HepG2 (cell line): ENCODE measurements at regions not wholly inside any gene's neighbourhood (a gene's known extent, or its start where the extent isn't known, plus 50 kb on each side); places are given as distances from the start of the nearest gene placed in this dataset.

Source experiments
- ATAC-seq: fragments of 200-7000 bp; cut with Tn5 transposase; 3 replicates; pipeline ENCODE4 v1.9.1; 2020; ENCODE audit warnings: mild to moderate bottlenecking, moderate library complexity
- BruUV-seq: library from RNA; stranded (reverse); fragments of 400-500 nt; replicated peaks from 2 replicates; lab custom pipeline; 2021; lab: Mats Ljungman, UMichigan
- CTCF ChIA-PET: fragments of 300-600 bp; formaldehyde crosslinking; extraction: SDS; loops from one replicate; lab custom pipeline; 2021; ENCODE audit warnings: low total read pairs, inconsistent platforms, low intra/inter-chr PET ratio; lab: Yijun Ruan, JAX
- POLR2A ChIA-PET: fragments of 350-600 bp; sonication (Branson Sonifier 250); formaldehyde crosslinking; loops from one replicate; lab custom pipeline; 2020; ENCODE audit warnings: antibody characterized with exemption, inconsistent platforms; lab: Yijun Ruan, JAX
- DNase-seq: peaks from one replicate; pipeline ENCODE4 v3.0.0-alpha.2; 2015; ENCODE audit warnings: low spot score
- FAIRE-seq: peaks from 3 replicates; lab custom pipeline; 2011; peaks lifted over from hg19 to GRCh38; lab: Jason Lieb, UNC
- H2AFZ ChIP-seq: one replicate; pipeline ENCODE4 v1.6.1; 2011; ENCODE audit warnings: low read length, inconsistent platforms
- H3K27ac ChIP-seq: fragments of 300-600 bp; 3 replicates; pipeline ENCODE4 v1.8.0; 2011; ENCODE audit warnings: mixed run types, mild to moderate bottlenecking, mixed read lengths, low read length, inconsistent platforms; ENCODE audit not compliant: insufficient read depth; ENCODE audit errors: extremely low read length
- H3K27me3 ChIP-seq, 2 experiments: fragments of 200-600 bp in 1 of 2; 2 replicates in 1 of 2; 3 replicates in 1 of 2; pipeline versions ENCODE4 v1.6.0 to v1.8.0; 2011; ENCODE audit warnings: low read length in 2 of 2, mild to moderate bottlenecking in 2 of 2, moderate library complexity in 2 of 2, inconsistent platforms in 1 of 2; ENCODE audit not compliant: insufficient read depth in 2 of 2, control insufficient read depth in 1 of 2
- H3K36me3 ChIP-seq, 2 experiments: fragments of 200-600 bp in 1 of 2; replicated peaks in 1 of 2; 2 replicates in 1 of 2; 3 replicates in 1 of 2; pipeline versions ENCODE4 v1.5.1 to v1.8.0; 2011; ENCODE audit warnings: low read length in 2 of 2, inconsistent platforms in 1 of 2; ENCODE audit not compliant: insufficient read depth in 2 of 2, control insufficient read depth in 1 of 2
- H3K4me1 ChIP-seq: 2 replicates; pipeline ENCODE4 v1.5.1; 2012; ENCODE audit warnings: low read length, inconsistent platforms; ENCODE audit not compliant: insufficient read depth
- H3K4me2 ChIP-seq: 2 replicates; pipeline ENCODE4 v1.6.0; 2011; ENCODE audit warnings: low read depth, low read length, inconsistent platforms
- H3K4me3 ChIP-seq, 3 experiments: fragments of 200-600 bp in 1 of 3; sonication (generic), shearing (Covaris generic) in 1 of 3; replicated peaks in 1 of 3; 2 replicates each; pipeline ENCODE4 v1.5.1; 2011 to 2016; ENCODE audit warnings: low read length in 3 of 3, inconsistent platforms in 2 of 3, low read depth in 2 of 3, mild to moderate bottlenecking in 2 of 3, control low read depth in 1 of 3, mixed read lengths in 1 of 3; ENCODE audit not compliant: insufficient read depth in 1 of 3
- H3K79me2 ChIP-seq: one replicate; pipeline ENCODE4 v1.6.1; 2011; ENCODE audit warnings: low read length, inconsistent platforms; ENCODE audit not compliant: insufficient read depth
- H3K9ac ChIP-seq: 2 replicates; pipeline ENCODE4 v1.6.0; 2011; ENCODE audit warnings: mild to moderate bottlenecking, low read depth, low read length, inconsistent platforms; ENCODE audit not compliant: insufficient read depth
- H3K9me3 ChIP-seq: 2 replicates; pipeline ENCODE4 v1.5.1; 2012; ENCODE audit warnings: mild to moderate bottlenecking, low read length
- H4K20me1 ChIP-seq: 2 replicates; pipeline ENCODE4 v1.6.0; 2011; ENCODE audit warnings: inconsistent platforms, mild to moderate bottlenecking, low read length, moderate library complexity; ENCODE audit not compliant: insufficient read depth
- CENPT ChIP-seq: sonication (generic); formaldehyde crosslinking; IDR thresholded peaks from 2 replicates; pipeline ENCODE4 v1.8.0; 2022; ENCODE audit warnings: low read depth, mild to moderate bottlenecking, moderate library complexity, missing genetic modification reagents
- EHMT2 ChIP-seq: fragments of 200-600 bp; sonication (generic); IDR thresholded peaks from 2 replicates; pipeline ENCODE4 v1.7.0; 2017; ENCODE audit warnings: antibody characterized with exemption, low read depth, low read length, borderline replicate concordance
- EZH2 ChIP-seq: conservative IDR thresholded peaks from 2 replicates; pipeline ENCODE4 v1.6.1; 2012; ENCODE audit warnings: mild to moderate bottlenecking, low read depth, low read length, moderate library complexity
- MED8 ChIP-seq: sonication (generic); formaldehyde crosslinking; IDR thresholded peaks from 2 replicates; pipeline ENCODE4 v1.8.1; 2023; ENCODE audit warnings: mild to moderate bottlenecking, missing genetic modification reagents; ENCODE audit not compliant: insufficient replicate concordance
- MTA3 ChIP-seq: sonication (generic); formaldehyde crosslinking; IDR thresholded peaks from 2 replicates; pipeline ENCODE4 v1.4.0; 2020; ENCODE audit warnings: missing genetic modification reagents
- NCOA5 ChIP-seq: sonication (generic); formaldehyde crosslinking; IDR thresholded peaks from 2 replicates; pipeline ENCODE4 v1.4.0; 2020; ENCODE audit warnings: missing genetic modification reagents
- ZNF558 ChIP-seq: sonication (generic); formaldehyde crosslinking; IDR thresholded peaks from 2 replicates; pipeline ENCODE4 v1.9.0; 2022; ENCODE audit warnings: mild to moderate bottlenecking, missing genetic modification reagents, borderline replicate concordance
- ZNF614 ChIP-seq: IDR thresholded peaks from 2 replicates; pipeline ENCODE4 v1.6.1; 2018; ENCODE audit warnings: missing biosample characterization, missing genetic modification reagents, inconsistent platforms, borderline replicate concordance
- ZNF629 ChIP-seq: sonication (generic); formaldehyde crosslinking; conservative IDR thresholded peaks from 2 replicates; pipeline ENCODE4 v1.5.0; 2020; ENCODE audit warnings: missing genetic modification reagents
- ZNF766 ChIP-seq: sonication (generic); formaldehyde crosslinking; IDR thresholded peaks from 2 replicates; pipeline ENCODE4 v1.5.0; 2020; ENCODE audit warnings: missing genetic modification reagents, borderline replicate concordance
- ZNF780A ChIP-seq: sonication (generic); formaldehyde crosslinking; IDR thresholded peaks from 2 replicates; pipeline ENCODE4 v1.8.0; 2022; ENCODE audit warnings: mild to moderate bottlenecking, missing genetic modification reagents, moderate library complexity
- ZSCAN20 ChIP-seq: sonication (generic); formaldehyde crosslinking; IDR thresholded peaks from 2 replicates; pipeline ENCODE4 v1.4.0; 2020; ENCODE audit warnings: missing genetic modification reagents, mild to moderate bottlenecking, borderline replicate concordance
- WGBS: methylation state at CpG from one replicate; pipeline ENCODE4 v1.1.6; 2017; ENCODE audit warnings: low lambda C conversion rate; 5-methylcytosine and 5-hydroxymethylcytosine counted together
- in situ Hi-C: cut with HindIII; loops from 2 replicates; pipeline ENCODE4 v1.10.0; 2017; ENCODE audit warnings: low pct_unique_long_range_greater_than_20kb; ENCODE audit not compliant: extremely low pct_ligation_motif_present
- intact Hi-C: fragments of 100-400 bp; cut with micrococcal nuclease; formaldehyde crosslinking; loops from one replicate; pipeline ENCODE4 v1.10.0; 2022; ENCODE audit not compliant: unreplicated experiment
- TF ChIP-seq, protein P1 (sequence below): sonication (generic); formaldehyde crosslinking; conservative IDR thresholded peaks from 2 replicates; pipeline ENCODE4 v1.8.0; 2022; ENCODE audit warnings: mild to moderate bottlenecking, moderate library complexity, missing genetic modification reagents
- TF ChIP-seq, protein P2 (sequence below): sonication (generic); formaldehyde crosslinking; IDR thresholded peaks from 2 replicates; pipeline ENCODE4; 2020; ENCODE audit warnings: missing genetic modification reagents, mild to moderate bottlenecking, borderline replicate concordance
- TF ChIP-seq, protein P3 (sequence below): IDR thresholded peaks from 2 replicates; pipeline ENCODE4 v1.6.1; 2016; ENCODE audit warnings: missing compliant biosample characterization, missing genetic modification reagents, borderline replicate concordance

DNA sequence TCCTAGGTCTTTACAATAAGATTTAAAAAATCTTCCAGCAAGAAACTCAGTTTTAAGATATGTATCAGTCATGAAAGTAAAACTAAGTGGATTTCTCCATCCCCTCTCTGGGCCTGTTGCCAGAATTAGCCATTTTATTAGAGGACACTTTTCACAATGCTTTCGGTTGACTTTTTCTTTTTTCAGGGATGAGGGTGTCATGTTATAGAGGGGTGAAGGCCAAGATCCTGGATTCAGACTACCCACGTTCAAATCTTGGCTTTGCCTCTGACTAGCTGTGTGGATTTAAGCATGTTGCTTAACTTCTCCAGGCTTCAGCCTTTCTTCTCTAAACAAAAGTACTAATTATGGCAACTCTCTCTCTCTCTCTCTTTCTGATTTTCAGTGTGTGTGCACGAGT, 111.7 kb upstream of the COX10 start:
- ATAC-seq, result no peak
- H3K79me2 ChIP-seq, result no peaks in the 10 kb centered on the region
- FAIRE-seq, result no peak
- intact Hi-C loops, result no loop called here
- POLR2A ChIA-PET, result no interaction called here
- no peak for DNase-seq
- no peaks in the 10 kb centered on the region for H3K27me3 ChIP-seq
- BruUV-seq, result no TSS peak
- no peaks in the 10 kb centered on the region for H3K9me3 ChIP-seq
- in situ Hi-C loops, result no loop called here
- H3K9ac ChIP-seq, result no peak overlapping the region
- H3K4me3 ChIP-seq, result no peak overlapping the region
- no peak overlapping the region for H2AFZ ChIP-seq
- no peak overlapping the region for H3K27ac ChIP-seq
- 44% methylated on average over 3 of the region's 3 CpGs for WGBS
- H3K36me3 ChIP-seq, result no peaks in the 10 kb centered on the region
- H4K20me1 ChIP-seq, result no peaks in the 10 kb centered on the region
- H3K4me2 ChIP-seq, result no peak overlapping the region
- TF ChIP-seq ZNF780A (no peak), ZNF766 (CRISPR knock-in tag) (no peak), ZNF629 (CRISPR knock-in tag) (no peak), CENPT (CRISPR knock-in tag) (no peak), MED8 (CRISPR knock-in tag) (no peak), ZSCAN20 (no peak)
- TF ChIP-seq, protein P1, sequence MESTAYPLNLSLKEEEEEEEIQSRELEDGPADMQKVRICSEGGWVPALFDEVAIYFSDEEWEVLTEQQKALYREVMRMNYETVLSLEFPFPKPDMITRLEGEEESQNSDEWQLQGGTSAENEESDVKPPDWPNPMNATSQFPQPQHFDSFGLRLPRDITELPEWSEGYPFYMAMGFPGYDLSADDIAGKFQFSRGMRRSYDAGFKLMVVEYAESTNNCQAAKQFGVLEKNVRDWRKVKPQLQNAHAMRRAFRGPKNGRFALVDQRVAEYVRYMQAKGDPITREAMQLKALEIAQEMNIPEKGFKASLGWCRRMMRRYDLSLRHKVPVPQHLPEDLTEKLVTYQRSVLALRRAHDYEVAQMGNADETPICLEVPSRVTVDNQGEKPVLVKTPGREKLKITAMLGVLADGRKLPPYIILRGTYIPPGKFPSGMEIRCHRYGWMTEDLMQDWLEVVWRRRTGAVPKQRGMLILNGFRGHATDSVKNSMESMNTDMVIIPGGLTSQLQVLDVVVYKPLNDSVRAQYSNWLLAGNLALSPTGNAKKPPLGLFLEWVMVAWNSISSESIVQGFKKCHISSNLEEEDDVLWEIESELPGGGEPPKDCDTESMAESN, result no peak
- TF ChIP-seq, all 625 proteins: peak for 0
- CTCF ChIA-PET, result no interaction called here
- peaks cover 3% of the 10 kb centered on the region for H3K4me1 ChIP-seq

DNA sequence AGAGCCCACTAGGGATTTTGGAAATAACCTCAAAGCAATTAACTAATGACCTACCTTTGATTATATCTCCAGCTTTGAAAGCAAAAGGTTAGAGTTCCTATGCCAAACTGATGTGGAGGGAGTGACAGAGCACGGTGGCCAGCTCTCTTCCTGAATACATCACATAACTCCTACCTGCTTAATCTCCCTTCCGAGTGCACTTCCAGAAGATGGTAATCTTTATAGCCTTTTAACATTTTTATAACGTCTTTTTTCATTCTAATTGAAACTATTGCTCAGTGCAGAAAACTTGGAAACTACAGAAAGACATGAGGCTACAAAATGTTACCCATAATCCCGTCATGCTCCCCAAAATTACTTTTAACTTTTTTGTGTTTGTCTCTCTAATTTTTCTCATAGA, 110.5 kb upstream of the COX10 start:
- Histone ChIP-seq H3K4me1 (no peaks in the 10 kb centered on the region; the same call in 1 of the 2 replicates), H3K4me2 (no peak overlapping the region), H3K9me3 (no peaks in the 10 kb centered on the region), H2AFZ (no peak overlapping the region), H3K79me2 (no peaks in the 10 kb centered on the region), H4K20me1 (no peaks in the 10 kb centered on the region), H3K4me3 (no peak overlapping the region), H3K27me3 (no peaks in the 10 kb centered on the region), H3K9ac (no peak overlapping the region), H3K36me3 (no peaks in the 10 kb centered on the region), H3K27ac (no peak overlapping the region)
- in situ Hi-C loops (no loop called here), intact Hi-C loops (no loop called here)
- ChIA-PET CTCF (no interaction called here), POLR2A (no interaction called here)
- 80% methylated on average over 4 of the region's 4 CpGs for WGBS
- ATAC-seq (no peak), DNase-seq (no peak), FAIRE-seq (no peak)
- no TSS peak for BruUV-seq
- no peak for TF ChIP-seq ZNF558 (CRISPR knock-in tag)
- TF ChIP-seq, protein P2, sequence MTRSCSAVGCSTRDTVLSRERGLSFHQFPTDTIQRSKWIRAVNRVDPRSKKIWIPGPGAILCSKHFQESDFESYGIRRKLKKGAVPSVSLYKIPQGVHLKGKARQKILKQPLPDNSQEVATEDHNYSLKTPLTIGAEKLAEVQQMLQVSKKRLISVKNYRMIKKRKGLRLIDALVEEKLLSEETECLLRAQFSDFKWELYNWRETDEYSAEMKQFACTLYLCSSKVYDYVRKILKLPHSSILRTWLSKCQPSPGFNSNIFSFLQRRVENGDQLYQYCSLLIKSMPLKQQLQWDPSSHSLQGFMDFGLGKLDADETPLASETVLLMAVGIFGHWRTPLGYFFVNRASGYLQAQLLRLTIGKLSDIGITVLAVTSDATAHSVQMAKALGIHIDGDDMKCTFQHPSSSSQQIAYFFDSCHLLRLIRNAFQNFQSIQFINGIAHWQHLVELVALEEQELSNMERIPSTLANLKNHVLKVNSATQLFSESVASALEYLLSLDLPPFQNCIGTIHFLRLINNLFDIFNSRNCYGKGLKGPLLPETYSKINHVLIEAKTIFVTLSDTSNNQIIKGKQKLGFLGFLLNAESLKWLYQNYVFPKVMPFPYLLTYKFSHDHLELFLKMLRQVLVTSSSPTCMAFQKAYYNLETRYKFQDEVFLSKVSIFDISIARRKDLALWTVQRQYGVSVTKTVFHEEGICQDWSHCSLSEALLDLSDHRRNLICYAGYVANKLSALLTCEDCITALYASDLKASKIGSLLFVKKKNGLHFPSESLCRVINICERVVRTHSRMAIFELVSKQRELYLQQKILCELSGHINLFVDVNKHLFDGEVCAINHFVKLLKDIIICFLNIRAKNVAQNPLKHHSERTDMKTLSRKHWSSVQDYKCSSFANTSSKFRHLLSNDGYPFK, result no peak
- no peak for TF ChIP-seq ZNF614
- no peak for TF ChIP-seq MTA3 (CRISPR knock-in tag)
- no peak for TF ChIP-seq EZH2
- TF ChIP-seq, protein P3, sequence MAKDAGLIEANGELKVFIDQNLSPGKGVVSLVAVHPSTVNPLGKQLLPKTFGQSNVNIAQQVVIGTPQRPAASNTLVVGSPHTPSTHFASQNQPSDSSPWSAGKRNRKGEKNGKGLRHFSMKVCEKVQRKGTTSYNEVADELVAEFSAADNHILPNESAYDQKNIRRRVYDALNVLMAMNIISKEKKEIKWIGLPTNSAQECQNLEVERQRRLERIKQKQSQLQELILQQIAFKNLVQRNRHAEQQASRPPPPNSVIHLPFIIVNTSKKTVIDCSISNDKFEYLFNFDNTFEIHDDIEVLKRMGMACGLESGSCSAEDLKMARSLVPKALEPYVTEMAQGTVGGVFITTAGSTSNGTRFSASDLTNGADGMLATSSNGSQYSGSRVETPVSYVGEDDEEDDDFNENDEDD (CRISPR knock-in tag), result no peak
- no peak for TF ChIP-seq NCOA5 (CRISPR knock-in tag)
- no peak for TF ChIP-seq EHMT2
